ENCODE measurements at regions not wholly inside any gene's neighbourhood (a gene's known extent, or its start where the extent isn't known, plus 50 kb on each side); places are given as distances from the start of the nearest gene placed in this dataset.

DNA sequence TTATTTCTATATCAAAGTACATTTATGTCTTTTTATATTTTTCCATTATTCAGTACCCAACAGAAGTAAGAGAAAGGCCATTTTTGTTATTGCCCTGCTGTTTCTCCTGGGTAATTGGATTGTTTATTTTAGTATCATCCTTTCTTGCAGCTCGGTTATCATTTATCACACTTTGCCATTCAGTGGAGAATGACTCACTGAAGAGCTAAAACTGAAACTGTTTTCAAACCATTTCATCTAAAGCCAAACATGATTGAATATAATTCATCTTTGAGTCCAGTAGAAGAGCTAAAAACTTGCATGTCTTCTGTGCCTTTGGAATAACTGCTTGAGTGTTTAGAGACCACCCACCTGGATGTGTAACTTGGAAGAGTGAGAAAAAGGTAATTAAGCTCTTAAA lies 139.5 kb upstream of the PRDM9 start:
- TF ChIP-seq CTCF (IDR thresholded peaks at IDR 0.05) (no peak), POLR2A (IDR thresholded peaks at IDR 0.05) (no peak)

Data from thyroid gland (tissue), 4 donors.